Head of caudate nucleus (tissue), 42 donors: ENCODE measurements at regions not wholly inside any gene's neighbourhood (a gene's known extent, or its start where the extent isn't known, plus 50 kb on each side); places are given as distances from the start of the nearest gene placed in this dataset.
A peak's percentile ranks its signal among the peaks of the same experiment; 100 is the strongest.
"Not testable (repeated sequence)": the region's sequence is repeated elsewhere in the genome, so short reads cannot be mapped to it uniquely, and the experiment has no call there.

ENCODE experiments used
- DNase-seq, 42 donors: peaks; one replicate each; pipeline versions ENCODE4 v3.0.0 to v3.0.0-alpha.2; 2020 to 2021; ENCODE audit warnings: mixed read lengths in 7 of 42
- intact Hi-C: fragments of 100-400 bp; cut with DNase I; formaldehyde crosslinking; loops from one replicate; pipeline ENCODE4 v1.15.0; 2022

GRCh38 chr18:30852541-30852940, 190.0 kb downstream of the DSC3 start:
- intact Hi-C loops, result no loop called here

DNA sequence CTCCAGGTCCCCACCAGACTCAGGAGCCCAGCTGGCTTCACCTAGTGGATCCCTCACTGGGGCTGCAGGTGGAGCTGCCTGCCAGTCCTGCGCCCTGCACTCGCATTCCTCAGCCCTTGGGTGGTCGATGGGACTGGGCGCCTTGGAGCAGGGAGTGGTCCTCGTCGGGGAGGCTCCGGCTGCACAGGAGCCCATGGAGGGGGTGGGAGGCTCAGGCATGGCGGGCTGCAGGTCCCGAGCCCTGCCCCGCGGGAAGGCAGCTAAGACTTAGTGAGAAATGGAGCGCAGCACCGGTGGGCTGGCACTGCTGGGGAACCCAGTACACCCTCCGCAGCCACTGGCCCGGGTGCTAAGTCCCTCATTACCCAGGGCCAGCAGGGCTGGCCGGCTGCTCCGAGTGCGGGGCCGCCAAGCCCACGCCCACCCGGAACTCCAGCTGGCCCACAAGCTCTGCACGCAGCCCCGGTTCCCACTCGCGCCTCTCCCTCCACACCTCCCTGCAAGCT, 203.4 kb downstream of the DSC3 start:
- DNase-seq, intact Hi-C loops: not testable (repeated sequence)

More at GRCh38 chr18:30852541-30852940, 190.0 kb downstream of the DSC3 start:
- peak in 14 of 42 donors; percentile 2 to 60 (median 14) for DNase-seq

DNA sequence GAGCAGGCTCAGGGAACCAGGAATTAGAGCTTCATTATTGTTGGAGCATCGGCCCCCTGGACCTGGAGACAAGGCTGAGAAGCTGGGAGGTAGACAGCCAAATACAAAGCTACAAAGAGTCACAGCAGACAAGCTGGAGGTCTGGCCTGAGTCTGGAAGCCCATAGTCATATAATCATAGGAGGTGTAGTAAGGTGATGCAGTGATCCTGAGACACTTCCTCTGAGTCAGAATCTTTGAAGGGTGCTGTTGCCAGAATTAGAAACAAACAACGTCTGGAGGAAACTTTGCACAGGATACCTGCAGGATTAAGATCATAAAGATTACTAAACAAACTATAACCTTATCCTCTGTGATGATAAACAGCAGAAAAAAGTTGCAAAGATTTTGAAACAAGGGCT, 213.8 kb downstream of the DSC3 start:
- DNase-seq, result no peak
- intact Hi-C loops, result no loop called here

DNA sequence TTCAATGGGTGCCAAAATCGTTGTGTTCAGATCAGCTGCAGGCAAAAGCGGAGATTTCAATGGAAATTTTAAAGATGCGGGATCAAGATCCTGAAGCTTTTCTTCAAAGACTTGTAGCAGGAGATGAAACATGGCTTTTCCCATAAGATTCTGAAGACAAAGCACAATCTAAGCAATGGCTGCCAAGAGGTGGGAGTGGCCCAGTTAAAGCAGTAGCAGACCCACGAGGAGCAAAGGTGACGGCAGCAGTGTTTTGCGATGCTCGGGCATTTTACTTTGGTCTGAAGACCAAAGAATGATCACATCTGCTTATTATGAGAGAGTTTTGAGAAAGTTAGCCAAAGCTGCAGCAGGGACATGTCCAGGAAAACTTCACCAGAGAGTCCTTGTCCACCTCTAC, 222.9 kb downstream of the DSC3 start:
- intact Hi-C loops, result no loop called here
- no peak for DNase-seq

DNA sequence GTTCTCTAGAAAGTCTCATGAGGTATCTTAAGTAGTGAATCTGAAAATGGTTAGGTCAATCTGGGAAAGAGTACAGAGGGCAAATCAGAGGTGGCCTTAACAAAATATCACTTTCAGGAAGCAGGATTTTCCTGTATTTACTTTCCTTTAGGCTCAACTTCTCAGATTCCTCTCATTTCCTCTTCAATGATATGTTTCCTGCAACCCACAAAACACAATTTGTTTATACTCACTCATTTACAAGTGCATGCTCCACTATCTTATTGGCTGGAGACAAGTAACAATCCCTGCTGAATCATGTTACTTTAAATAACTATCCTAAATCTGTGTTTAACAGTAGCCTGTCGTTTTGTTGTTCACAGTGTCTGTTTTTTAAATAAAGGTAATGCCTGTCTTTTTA, 228.1 kb downstream of the DSC3 start:
- intact Hi-C loops, result no loop called here
- DNase-seq, result no peak

DNA sequence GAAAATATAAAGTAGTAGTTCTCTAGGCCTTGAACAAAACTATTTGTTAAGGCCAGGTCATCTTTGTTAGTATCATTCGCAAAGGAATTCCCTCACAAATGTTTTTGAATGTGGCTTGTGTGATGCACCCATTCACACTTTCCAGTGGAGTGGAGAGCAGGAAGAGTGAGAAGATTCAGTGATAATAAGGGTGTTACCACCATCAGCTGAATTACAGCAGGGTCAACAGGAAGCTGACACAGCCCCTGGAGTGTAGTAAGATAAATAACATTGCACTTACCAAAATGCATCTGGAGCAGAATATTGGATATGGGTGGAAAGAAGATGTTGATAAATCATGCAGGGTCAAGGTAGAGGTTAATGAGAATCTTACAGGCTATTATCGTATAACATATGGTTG, 231.0 kb downstream of the DSC3 start:
- DNase-seq, result no peak
- intact Hi-C loops, result no loop called here

DNA sequence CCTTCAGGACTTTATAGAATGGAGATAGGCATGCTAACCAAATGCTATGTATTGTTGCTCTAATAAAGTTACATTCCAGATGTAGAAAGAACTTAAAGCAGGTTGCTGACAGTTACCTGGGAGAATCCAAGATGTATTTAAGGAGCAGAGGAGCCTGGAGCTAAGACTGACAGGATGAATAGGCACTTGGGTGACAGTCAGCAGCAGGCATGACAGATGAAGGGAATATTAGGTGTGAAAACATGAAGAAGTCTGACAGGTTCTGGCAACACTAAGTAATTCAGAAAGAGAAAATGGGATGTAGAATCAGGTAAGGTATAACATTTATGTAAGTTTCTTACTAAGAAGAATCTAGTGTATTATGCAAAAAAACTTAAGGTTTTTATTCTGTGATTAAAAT, 232.0 kb downstream of the DSC3 start:
- intact Hi-C loops, result no loop called here
- DNase-seq, result peak in 19 of 42 donors; percentile 6 to 74 (median 34)

DNA sequence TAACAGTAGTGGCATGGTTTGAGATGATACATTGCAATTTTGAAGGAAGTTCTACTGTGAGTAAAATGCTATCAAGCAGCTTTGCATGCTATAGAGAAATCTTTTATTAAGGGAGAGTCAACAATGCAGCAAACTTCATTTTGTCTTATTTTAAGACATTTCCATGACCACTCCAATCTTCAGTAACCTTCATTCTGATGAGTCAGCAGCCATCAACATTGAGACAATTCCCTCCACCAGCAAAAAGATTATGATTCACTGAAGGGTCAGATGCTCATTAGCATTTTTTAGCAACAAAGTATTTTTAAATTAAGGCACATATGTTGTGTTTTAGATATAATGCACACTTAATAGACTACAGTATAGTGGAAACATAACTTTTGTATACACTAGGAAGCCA, 235.7 kb downstream of the DSC3 start:
- intact Hi-C loops, result no loop called here
- DNase-seq, result no peak

GRCh38 chr18:30800800-30801199, 241.7 kb downstream of the DSC3 start:
- intact Hi-C loops, result no loop called here
- DNase-seq, result no peak

- intact Hi-C loops, result no loop called here
- no peak for DNase-seq
Measured at GRCh38 chr18:30792051-30792450, 250.5 kb downstream of the DSC3 start.

DNA sequence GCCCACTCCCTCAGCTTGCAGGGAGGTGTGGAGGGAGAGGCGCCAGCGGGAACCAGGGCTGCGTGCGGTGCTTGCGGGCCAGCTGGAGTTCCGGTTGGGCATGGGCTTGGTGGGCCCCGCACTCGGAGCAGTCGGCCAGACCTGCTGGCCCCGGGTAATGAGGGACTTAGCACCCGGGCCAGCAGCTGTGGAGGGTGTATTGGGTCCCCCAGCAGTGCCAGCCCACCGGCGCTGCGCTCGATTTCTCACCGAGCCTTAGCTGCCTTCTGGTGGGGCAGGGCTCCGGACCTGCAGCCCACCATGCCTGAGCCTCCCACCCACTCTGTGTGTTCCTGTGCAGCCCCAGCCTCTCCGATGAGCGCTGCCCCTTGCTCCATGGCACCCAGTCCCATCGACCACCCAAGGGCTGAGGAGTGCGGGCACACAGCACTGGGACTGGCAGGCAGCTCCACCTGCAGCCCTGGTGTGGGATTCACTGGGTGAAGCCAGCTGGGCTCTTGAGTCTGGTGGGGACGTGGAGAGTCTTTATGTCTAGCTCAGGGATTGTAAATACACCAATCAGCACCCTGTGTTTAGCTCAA, 254.0 kb downstream of the DSC3 start:
- intact Hi-C loops, DNase-seq: not testable (repeated sequence)

DNA sequence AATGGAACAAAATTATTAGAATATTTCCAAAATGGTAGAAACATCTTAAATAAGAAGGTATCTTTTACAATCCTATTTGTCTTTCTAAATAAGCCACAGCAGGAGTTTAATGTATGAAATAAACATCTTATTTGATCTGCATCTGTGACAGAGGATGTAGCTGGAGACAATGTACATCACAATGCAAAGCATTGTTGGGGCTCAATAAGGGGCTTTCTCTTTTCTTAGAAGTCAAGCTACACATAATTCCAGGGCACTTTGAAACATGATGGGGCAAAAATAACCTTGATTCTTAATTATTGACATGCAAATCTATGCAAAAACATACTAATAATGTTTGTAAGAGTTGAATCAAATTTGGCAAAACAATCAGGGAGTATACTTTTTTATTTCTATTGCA, 255.1 kb downstream of the DSC3 start:
- intact Hi-C loops, result no loop called here
- no peak for DNase-seq

- DNase-seq, result no peak
- intact Hi-C loops, result no loop called here
Measured at GRCh38 chr18:30781601-30782000, 260.9 kb downstream of the DSC3 start.

GRCh38 chr18:30775629-30776028, 266.9 kb downstream of the DSC3 start:
- DNase-seq, result no peak

GRCh38 chr18:30772170-30772569, 270.4 kb downstream of the DSC3 start:
- intact Hi-C loops, DNase-seq: not testable (repeated sequence)

More at GRCh38 chr18:30775629-30776028, 266.9 kb downstream of the DSC3 start:
- intact Hi-C loops, result no loop called here

DNA sequence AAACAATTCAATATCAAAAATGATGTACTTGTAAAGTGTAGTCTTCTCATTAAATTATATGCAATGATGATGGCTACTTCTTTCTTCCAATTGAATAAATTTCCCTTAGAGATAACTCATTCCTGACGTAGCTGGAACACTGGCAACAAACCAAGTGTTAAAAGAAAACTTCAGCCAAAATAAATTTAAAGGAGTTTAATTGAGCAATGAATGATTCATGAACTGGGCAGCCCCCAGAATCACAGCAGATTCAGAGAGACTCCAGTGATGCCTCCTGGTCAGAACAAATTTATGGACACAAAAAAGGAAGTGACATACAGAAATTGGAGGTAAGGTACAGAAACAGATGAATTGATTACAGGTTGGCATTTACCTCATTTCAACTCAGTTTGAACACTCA, 276.5 kb downstream of the DSC3 start:
- intact Hi-C loops, result no loop called here
- DNase-seq, result no peak

DNA sequence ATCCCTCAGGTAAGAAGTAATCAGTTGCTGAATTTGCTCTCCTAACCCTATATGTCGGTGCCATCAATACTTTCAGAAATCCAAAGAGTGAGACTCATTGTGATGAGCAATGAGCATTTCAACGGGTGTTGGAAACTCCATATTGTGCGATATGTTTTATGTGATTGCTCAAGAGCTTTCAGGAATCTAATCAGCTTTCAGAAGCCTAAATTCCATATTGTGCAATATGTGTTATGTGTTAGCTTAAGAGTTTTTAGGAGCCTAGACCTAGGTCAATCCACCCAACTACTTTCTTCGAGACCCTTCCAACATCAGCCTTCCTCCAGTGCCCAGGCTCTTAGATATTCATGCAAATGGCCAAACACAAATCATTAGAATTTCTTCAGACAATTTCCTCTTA, 277.3 kb downstream of the DSC3 start:
- DNase-seq, result no peak
- intact Hi-C loops, result no loop called here

DNA sequence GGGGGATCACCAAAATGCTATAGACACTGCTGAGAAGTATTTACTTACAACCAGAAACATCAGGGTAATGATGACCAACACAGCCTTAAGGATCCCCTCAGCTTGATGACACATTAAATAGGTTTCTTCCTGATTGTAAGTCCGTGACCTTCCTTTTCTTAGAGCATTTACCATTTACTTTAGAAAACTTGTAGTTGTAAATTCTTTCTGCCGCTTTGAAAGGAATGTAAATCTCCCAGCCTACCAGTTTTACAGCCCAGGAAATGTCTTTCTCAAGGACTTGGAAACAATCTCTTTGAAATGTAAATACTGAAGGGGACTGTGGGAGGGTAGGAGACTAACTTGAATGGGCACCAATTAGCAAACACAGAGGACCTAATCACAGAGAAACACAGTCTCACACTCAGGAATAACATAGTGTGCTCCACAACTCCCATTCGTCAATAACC, 278.6 kb downstream of the DSC3 start:
- DNase-seq, result no peak
- intact Hi-C loops, result no loop called here

DNA sequence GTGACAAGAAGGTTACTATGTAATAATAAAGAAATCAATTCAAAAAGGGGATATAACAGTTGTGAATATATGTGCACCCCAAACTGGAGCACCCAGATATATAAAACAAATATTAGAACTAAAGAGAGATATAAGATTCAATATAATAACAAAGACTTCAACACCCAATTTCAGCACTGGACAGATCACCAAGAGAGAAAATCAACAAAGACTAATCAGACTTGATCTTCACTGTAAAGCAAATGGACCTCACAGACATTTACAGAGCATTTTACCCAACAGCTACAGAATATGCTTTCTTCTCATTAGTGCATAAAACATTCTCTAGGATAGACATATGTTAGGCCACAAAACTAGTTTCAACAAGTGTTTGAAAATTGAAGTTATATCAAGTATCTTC, 287.7 kb downstream of the DSC3 start:
- DNase-seq, result no peak
- intact Hi-C loops, result no loop called here

GRCh38 chr18:30748541-30748940, 294.0 kb downstream of the DSC3 start:
- intact Hi-C loops, result no loop called here
- no peak for DNase-seq

DNA sequence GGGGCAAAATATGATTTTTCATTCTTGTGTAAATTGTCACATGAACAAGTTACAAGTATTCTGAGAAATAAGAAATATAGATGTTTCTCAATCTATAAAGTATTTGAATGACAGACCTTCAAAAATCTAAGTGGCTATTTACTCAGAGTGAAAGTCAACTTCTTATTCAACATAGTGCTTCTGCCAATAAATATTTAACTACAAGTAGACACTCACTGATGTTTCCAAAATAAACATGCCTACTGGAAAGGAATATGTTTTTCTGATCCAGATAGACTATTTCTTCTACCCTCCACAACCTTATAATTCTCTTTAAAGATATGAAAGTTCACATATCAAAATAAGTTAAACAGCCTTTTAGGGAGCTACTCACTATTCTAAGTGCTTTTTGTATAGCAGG, 296.3 kb downstream of the DSC3 start:
- DNase-seq, result no peak

DNA sequence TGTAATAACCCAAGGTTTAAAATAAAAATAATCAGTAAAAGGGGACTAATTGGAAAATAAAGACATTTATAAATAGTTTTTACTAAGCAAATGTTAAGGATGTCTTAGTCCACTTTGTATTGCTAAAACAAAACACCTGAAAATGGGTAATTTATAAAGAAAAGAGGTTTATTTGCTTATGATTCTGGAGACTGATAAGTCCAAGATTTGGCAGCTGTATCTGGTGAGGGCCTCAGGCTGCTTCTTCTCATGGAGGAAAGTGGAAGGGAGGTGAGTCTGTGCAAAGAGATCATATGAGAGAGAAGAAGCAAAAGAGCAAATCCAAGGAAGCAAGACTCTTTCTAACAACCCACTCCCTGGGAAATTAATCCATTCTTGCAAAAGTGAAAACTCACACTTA, 299.5 kb downstream of the DSC3 start:
- DNase-seq, result no peak
- intact Hi-C loops, result no loop called here

More for the DNA sequence above, 296.3 kb downstream of the DSC3 start:
- intact Hi-C loops, result no loop called here
